Naive thymus-derived CD8-positive, alpha-beta T cell (primary cell): ENCODE measurements at regions not wholly inside any gene's neighbourhood (a gene's known extent, or its start where the extent isn't known, plus 50 kb on each side); places are given as distances from the start of the nearest gene placed in this dataset.

Experiments used
- ATAC-seq, 2 donors: fragments of 150-1000 bp; cut with Tn5 transposase in 1 of 2; sonication (Bioruptor Pico), chemical (Tn5 transposase) in 1 of 2; 1 replicate in 1 of 2; 2 replicates in 1 of 2; pipeline ENCODE4 v1.10.0; 2021; ENCODE audit warnings: mild to moderate bottlenecking in 2 of 2, moderate library complexity in 2 of 2
- POLR2A ChIA-PET: fragments of 350-600 bp; sonication (Branson Sonifier 250); formaldehyde crosslinking; loops from one replicate; lab custom pipeline; 2021; ENCODE audit warnings: antibody characterized with exemption; lab: Charles Lee
- DNase-seq, 10 donors: peaks; one replicate each; pipeline versions ENCODE4 v3.0.0 to v3.0.0-alpha.2; 2020 to 2022
- H3K27ac Mint-ChIP-seq, 10 donors: one replicate each; pipeline ENCODE4 v1.8.0; 2020 to 2022; ENCODE audit warnings: mild to moderate bottlenecking in 10 of 10, mixed read lengths in 10 of 10, moderate library complexity in 4 of 10, inconsistent platforms in 1 of 10
- H3K27me3 Mint-ChIP-seq, 5 donors: one replicate each; pipeline ENCODE4 v1.8.0; 2021 to 2022; ENCODE audit warnings: mixed read lengths in 5 of 5
- H3K36me3 Mint-ChIP-seq, 3 donors: one replicate each; pipeline ENCODE4 v1.8.0; 2020 to 2022; ENCODE audit warnings: mixed read lengths in 3 of 3, mild to moderate bottlenecking in 2 of 3, inconsistent platforms in 1 of 3
- H3K4me1 Mint-ChIP-seq, 4 donors: one replicate each; pipeline ENCODE4 v1.8.0; 2021 to 2022; ENCODE audit warnings: mixed read lengths in 4 of 4
- H3K4me3 Mint-ChIP-seq, 10 donors: one replicate each; pipeline ENCODE4 v1.8.0; 2020 to 2022; ENCODE audit warnings: mild to moderate bottlenecking in 10 of 10, mixed read lengths in 10 of 10, moderate library complexity in 6 of 10, inconsistent platforms in 1 of 10
- H3K9me3 Mint-ChIP-seq, 9 donors: one replicate each; pipeline ENCODE4 v1.8.0; 2020 to 2022; ENCODE audit warnings: mixed read lengths in 9 of 9, mild to moderate bottlenecking in 3 of 9, inconsistent platforms in 1 of 9, moderate library complexity in 1 of 9

DNA sequence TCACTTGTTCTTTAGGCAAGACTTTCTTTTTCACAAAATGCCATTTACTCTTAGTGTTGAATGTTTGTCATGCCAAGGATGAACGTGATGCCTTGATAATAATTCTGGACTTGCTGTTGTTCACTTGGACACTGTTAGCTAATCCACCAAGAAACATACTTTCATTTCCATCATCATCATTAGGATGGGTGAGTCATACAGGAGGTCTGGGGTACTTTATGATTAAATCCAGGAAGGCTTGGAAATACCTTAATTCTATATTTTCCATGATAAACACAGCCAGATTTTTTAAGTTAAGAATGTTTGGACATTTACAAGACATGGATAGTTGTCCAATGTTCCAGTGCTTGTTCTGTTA is 260.7 kb upstream of the GIMD1 start:
- POLR2A ChIA-PET: no interaction called here
- Mint-ChIP-seq H3K9me3 (peaks cover 0 to 19% (median 0%) of the 10 kb centered on the region in 9 donors), H3K27ac (no peak overlapping the region), H3K27me3 (peaks cover 0 to 3% (median 0%) of the 10 kb centered on the region in 5 donors), H3K4me1 (no peaks in the 10 kb centered on the region), H3K4me3 (no peak overlapping the region), H3K36me3 (no peaks in the 10 kb centered on the region)
- ATAC-seq (no peak), DNase-seq (no peak)

DNA sequence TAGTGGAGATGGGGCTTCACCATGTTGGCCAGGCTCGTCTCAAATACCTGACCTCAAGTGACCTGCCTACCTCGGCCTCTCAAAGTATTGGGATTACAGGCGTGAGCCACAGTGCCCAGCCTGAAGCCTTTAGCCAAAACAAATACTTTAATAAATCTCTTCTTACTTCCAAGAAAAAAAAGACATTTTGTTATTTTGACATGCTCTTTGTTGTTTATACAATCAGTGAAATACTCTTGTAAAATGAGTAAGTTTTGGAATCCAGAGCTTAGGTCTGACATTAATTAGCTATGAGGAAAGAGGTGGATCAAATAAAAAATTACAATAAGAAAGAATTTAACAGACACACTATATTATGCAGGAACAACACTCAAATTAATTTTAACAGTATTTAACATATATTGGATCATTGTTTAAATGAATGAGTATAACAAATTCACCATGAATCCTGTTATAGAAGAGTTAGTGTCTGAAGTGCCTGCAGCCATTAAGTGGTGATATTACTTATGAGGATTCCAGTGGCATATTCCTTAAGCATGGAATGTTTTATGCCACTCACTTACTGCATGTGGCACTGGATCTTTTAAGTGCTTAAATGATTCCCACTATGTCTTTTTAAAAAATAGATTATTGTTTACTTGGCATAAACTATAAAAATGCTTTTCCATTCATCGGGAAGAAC is 260.1 kb upstream of the GIMD1 start:
- peaks cover 0 to 19% (median 0%) of the 10 kb centered on the region in 9 donors for H3K9me3 Mint-ChIP-seq
- no peaks in the 10 kb centered on the region for H3K4me1 Mint-ChIP-seq
- POLR2A ChIA-PET: no interaction called here
- no peaks in the 10 kb centered on the region for H3K36me3 Mint-ChIP-seq
- H3K4me3 Mint-ChIP-seq: no peak overlapping the region
- ATAC-seq (no peak), DNase-seq (no peak)
- H3K27ac Mint-ChIP-seq: no peak overlapping the region
- H3K27me3 Mint-ChIP-seq: peaks cover 0 to 3% (median 0%) of the 10 kb centered on the region in 5 donors

DNA sequence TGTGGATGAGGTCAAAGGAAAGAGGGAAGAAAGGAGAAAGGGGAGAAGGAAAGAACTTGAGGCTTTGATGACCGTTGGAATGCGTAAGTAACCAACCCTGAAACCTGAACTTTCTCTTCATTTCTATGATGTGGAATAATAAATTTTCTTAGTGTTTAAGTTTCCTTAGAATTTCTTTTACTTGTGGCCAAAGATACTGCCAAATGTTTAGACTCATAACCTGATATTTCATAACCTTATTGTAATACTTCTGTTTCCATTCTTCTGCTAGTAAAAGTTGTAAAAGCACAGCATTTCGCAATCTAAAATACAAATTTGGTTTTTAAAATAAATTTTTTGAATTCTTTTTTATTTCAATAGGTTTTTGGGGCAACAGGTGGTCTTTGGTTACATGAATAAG is 258.5 kb upstream of the GIMD1 start:
- no peak for DNase-seq
- no peak for ATAC-seq
- no peaks in the 10 kb centered on the region for H3K4me1 Mint-ChIP-seq
- H3K9me3 Mint-ChIP-seq: peaks cover 0 to 14% (median 0%) of the 10 kb centered on the region in 9 donors
- no peak overlapping the region for H3K27ac Mint-ChIP-seq
- POLR2A ChIA-PET: no interaction called here
- H3K36me3 Mint-ChIP-seq: no peaks in the 10 kb centered on the region
- H3K4me3 Mint-ChIP-seq: no peak overlapping the region
- H3K27me3 Mint-ChIP-seq: peaks cover 0 to 3% (median 0%) of the 10 kb centered on the region in 5 donors

DNA sequence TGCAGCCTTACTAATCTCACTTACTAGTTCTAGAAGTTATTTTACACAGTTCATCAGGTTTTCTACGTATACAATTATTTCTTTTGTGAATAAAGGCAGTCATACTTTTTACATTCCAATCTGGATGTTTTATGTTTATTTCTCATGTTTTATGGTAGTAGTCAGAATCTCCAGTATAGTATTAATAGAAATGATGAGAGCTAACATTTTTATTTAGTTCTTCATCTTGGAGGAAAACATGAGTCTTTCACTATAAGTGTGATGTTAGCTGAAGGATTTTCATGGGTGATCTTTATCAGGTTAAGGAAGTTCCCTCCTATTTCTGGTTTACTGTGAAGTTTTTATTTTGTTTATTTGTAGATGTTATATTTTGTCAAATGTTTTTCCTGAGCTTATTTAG is 256.1 kb upstream of the GIMD1 start:
- no peaks in the 10 kb centered on the region for H3K4me1 Mint-ChIP-seq
- no peak overlapping the region for H3K4me3 Mint-ChIP-seq
- POLR2A ChIA-PET: no interaction called here
- peaks cover 0 to 10% (median 0%) of the 10 kb centered on the region in 9 donors for H3K9me3 Mint-ChIP-seq
- H3K27ac Mint-ChIP-seq: no peak overlapping the region
- no peak for DNase-seq
- ATAC-seq: no peak
- H3K27me3 Mint-ChIP-seq: no peaks in the 10 kb centered on the region
- H3K36me3 Mint-ChIP-seq: no peaks in the 10 kb centered on the region

DNA sequence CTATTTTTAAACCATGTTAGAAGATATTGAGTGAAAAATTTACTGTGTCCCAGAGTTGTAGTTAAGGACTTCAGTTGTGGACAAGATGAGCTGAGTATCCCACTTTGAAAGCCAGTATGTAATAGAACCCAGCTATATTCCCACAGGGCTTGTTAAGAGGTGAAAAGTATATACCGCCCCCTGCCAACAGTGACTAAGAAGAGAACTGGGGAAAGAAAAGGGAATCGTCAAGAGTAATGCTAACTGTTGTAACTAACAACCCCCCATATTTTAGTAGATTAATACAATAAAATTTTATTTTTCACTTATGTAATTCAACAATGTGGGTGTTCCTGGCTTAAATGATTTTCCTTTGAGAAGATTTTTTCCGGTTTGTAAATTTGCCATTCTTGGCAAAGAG is 250.4 kb upstream of the GIMD1 start:
- Mint-ChIP-seq H3K4me3 (no peak overlapping the region), H3K36me3 (no peaks in the 10 kb centered on the region), H3K4me1 (no peaks in the 10 kb centered on the region), H3K9me3 (peaks cover 0 to 7% (median 0%) of the 10 kb centered on the region in 9 donors), H3K27ac (no peak overlapping the region), H3K27me3 (peaks cover 0 to 2% (median 0%) of the 10 kb centered on the region in 5 donors)
- DNase-seq (no peak), ATAC-seq (no peak)
- POLR2A ChIA-PET: no interaction called here

DNA sequence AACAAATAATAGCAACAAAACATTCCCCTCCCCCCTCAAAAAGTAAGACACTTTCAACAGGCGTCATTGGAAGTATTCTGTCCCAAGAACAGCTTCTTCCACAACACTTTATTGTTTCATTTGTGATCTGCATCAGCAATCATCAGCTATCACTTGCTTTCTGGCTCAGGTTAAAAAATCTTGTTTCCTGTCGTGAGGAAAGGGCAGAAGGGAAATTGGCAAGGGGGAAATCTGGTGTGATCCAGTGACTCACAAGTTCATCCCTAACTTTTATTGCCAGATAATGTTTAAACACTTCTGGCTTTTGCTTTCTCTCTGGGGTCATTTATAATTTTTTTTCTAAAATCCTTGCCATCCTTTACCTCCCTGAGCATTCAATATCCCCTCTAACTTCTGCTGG is 247.4 kb upstream of the GIMD1 start:
- no peaks in the 10 kb centered on the region for H3K4me1 Mint-ChIP-seq
- ATAC-seq (no peak), DNase-seq (no peak)
- H3K36me3 Mint-ChIP-seq: no peaks in the 10 kb centered on the region
- POLR2A ChIA-PET: no interaction called here
- H3K4me3 Mint-ChIP-seq: no peak overlapping the region
- peaks cover 0 to 11% (median 2%) of the 10 kb centered on the region in 9 donors for H3K9me3 Mint-ChIP-seq
- H3K27ac Mint-ChIP-seq: no peak overlapping the region
- H3K27me3 Mint-ChIP-seq: peaks cover 0 to 3% (median 0%) of the 10 kb centered on the region in 5 donors

DNA sequence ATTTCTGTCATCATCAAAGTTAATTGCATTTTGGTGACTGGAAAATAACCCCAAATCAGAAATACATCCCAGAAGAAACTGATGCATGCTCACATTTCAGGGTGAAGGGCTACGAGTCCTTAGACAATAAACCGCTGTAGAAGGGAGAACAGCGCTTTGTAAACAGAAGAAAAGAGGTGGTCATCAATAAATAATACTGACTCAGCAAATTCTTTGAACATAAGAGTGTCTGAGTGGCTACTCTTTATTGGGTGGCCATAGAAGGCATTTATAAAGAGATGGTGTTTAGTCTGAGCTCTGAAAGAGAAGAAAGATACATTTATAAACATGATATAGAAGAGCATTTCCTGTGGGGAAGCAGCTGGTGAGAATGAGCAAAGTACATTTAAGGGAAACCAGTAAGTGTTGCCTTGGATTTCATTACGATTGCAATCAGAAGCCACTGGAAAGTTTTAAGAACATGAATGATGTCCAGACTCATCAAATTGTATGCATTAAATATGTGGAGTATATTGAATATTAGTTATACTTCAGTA is 246.9 kb upstream of the GIMD1 start:
- ATAC-seq (no peak), DNase-seq (no peak)
- Mint-ChIP-seq H3K36me3 (no peaks in the 10 kb centered on the region), H3K4me3 (no peak overlapping the region), H3K9me3 (peaks cover 0 to 11% (median 2%) of the 10 kb centered on the region in 9 donors), H3K27ac (no peak overlapping the region), H3K4me1 (no peaks in the 10 kb centered on the region), H3K27me3 (peaks cover 0 to 3% (median 0%) of the 10 kb centered on the region in 5 donors)
- POLR2A ChIA-PET: no interaction called here

DNA sequence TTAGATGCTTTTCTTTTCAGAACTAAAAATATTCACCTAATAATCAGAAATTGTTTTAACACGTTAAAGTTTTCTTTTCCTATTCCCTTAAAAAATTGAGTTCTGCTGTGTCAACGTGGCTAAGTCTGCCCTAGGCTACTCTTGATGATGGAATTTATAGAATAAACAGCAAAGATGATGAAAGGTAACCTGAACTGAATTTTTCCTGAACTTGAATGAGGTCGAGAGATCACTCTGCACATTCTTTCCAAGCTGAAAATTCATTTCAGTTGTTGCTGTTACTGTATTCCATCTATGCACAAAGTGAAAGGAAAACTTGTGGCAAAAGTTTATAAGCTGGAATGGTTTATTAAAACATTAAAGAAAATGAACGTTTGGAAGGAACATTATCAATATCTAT is 245.9 kb upstream of the GIMD1 start:
- H3K27ac Mint-ChIP-seq: no peak overlapping the region
- DNase-seq (no peak), ATAC-seq (no peak)
- peaks cover 0 to 2% (median 0%) of the 10 kb centered on the region in 5 donors for H3K27me3 Mint-ChIP-seq
- H3K36me3 Mint-ChIP-seq: no peaks in the 10 kb centered on the region
- no peaks in the 10 kb centered on the region for H3K4me1 Mint-ChIP-seq
- H3K9me3 Mint-ChIP-seq: peaks cover 0 to 7% (median 2%) of the 10 kb centered on the region in 9 donors
- no peak overlapping the region for H3K4me3 Mint-ChIP-seq
- POLR2A ChIA-PET: no interaction called here

DNA sequence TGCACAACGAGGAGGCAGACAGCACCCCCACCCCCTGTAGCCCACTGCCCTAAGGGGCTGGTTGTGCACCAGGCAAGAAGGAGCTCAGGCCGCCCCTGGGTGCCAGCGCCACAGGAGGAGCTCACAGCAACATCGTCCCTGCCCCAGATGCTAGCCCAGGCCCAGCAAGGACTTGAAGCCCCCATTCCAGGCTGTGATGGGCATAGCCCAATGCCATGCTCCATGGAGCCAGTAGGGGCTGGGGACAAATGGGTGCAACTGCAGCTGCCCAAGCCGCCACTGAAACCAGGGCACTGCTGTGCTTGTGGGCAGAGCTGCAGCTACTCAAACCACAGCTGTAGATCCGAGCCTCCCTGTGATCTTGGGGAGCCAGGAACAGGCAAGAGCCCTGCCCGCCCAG is 241.3 kb upstream of the GIMD1 start:
- Mint-ChIP-seq H3K9me3 (peaks cover 0 to 12% (median 2%) of the 10 kb centered on the region in 9 donors), H3K27me3 (peaks cover 0 to 2% (median 0%) of the 10 kb centered on the region in 5 donors), H3K27ac (no peak overlapping the region), H3K4me3 (no peak overlapping the region), H3K4me1 (no peaks in the 10 kb centered on the region), H3K36me3 (no peaks in the 10 kb centered on the region)
- no peak for DNase-seq
- POLR2A ChIA-PET: no interaction called here
- no peak for ATAC-seq

DNA sequence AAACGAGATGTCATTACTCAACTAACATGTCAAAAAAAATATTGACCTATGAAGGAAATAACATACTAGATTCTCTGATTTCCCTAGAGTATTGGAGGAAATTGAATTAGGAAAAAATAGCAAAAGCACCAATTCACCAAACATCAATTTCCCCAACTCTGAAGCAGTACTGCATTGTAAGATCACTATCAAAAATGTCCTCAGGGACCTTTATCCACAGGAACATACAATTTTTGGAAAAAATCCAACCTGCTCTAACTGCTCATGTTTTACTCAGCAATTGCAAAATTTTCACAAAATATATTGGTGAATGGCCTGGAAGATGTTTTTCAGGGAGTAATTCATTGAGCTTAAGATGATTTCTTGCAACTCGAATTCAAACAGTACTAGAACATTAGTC is 239.0 kb upstream of the GIMD1 start:
- H3K9me3 Mint-ChIP-seq: peaks cover 0 to 8% (median 0%) of the 10 kb centered on the region in 9 donors
- ATAC-seq (no peak), DNase-seq (no peak)
- H3K4me1 Mint-ChIP-seq: no peaks in the 10 kb centered on the region
- H3K36me3 Mint-ChIP-seq: no peaks in the 10 kb centered on the region
- no peak overlapping the region for H3K27ac Mint-ChIP-seq
- H3K4me3 Mint-ChIP-seq: no peak overlapping the region
- POLR2A ChIA-PET: no interaction called here
- H3K27me3 Mint-ChIP-seq: no peaks in the 10 kb centered on the region

DNA sequence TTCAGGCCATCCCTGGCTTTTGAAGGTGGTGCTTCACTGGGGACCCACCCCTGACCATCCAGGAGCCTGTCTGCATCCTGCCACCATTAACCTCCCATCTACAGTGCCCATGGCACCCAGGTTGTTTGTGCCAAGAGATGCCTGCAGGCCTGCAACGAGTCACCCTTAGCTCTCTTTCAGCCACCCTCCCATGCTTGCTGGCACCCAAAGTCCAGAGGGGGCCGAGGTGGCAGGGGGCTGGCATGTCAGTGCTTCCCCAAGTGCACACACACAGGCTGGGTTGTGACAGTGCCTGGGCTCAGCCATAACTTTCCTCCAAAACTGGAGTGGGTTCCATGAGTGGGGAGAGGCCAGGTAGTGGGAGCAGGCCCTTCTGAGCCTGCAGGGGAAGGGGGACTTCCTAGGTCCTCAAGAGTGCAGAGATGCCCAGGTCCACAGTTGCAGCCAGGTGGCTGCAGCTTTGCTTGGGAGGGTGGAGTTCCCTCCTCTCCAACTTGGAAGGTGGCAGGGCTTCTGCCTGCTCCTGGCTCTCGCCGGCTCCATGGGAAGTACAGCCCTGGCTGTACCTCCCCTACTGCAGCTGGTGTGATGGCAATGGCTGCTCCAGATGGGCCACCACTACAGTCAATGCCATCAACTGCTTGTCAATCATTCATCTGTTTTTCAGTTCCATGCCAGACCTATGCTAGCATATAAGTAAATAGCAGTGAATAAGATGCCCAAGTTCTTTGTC is 235.9 kb upstream of the GIMD1 start:
- POLR2A ChIA-PET: no interaction called here
- DNase-seq: no peak
- no peak for ATAC-seq
- Mint-ChIP-seq H3K27me3 (no peaks in the 10 kb centered on the region), H3K9me3 (peaks cover 0 to 8% (median 0%) of the 10 kb centered on the region in 9 donors), H3K36me3 (no peaks in the 10 kb centered on the region), H3K4me1 (no peaks in the 10 kb centered on the region), H3K27ac (no peak overlapping the region), H3K4me3 (no peak overlapping the region)

DNA sequence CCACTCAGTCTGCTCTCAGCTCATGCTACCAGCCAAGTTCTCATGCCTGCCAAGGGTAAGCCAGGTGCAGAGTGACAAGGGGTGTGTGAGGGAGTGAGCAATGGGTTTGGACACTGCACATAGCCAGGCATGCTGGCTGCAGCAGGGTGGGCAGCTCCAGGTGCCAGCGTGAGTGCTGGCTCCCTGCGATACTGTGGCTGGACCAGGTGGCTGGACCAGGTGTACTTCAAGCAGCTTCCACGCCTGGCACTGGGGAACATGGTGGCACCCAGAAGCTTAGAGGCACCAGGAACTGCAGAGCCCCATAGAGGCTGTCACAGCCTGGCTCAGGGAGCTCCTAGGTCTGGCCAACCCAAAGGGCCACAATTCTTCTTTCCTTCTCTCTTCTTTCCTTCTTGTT is 234.9 kb upstream of the GIMD1 start:
- ATAC-seq: no peak
- no peaks in the 10 kb centered on the region for H3K4me1 Mint-ChIP-seq
- POLR2A ChIA-PET: no interaction called here

DNA sequence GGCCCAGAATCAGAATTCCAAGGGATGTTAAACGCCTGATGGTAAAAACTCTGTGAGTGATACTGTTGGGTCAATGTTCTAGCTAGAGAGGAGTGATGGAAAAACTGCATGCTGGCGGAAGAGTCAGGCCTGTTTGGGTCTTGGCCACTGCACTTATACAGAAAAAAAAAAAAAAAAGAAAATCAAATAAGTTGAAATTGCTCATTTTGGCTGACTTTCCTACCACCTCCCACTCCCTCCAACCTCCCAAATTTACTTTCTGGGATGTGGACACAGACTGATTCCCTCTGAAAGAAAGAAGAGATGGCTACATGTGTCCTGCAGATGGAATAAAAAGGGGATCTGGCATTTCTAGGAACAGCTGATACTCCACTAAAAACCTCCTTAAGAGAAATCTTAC is 234.1 kb upstream of the GIMD1 start:
- Mint-ChIP-seq H3K27ac (no peak overlapping the region), H3K27me3 (no peaks in the 10 kb centered on the region), H3K9me3 (peaks cover 0 to 4% (median 0%) of the 10 kb centered on the region in 9 donors), H3K4me1 (no peaks in the 10 kb centered on the region), H3K36me3 (no peaks in the 10 kb centered on the region), H3K4me3 (no peak overlapping the region)
- POLR2A ChIA-PET: no interaction called here
- ATAC-seq (no peak), DNase-seq (no peak)

More for the DNA sequence above, 234.9 kb upstream of the GIMD1 start:
- Mint-ChIP-seq H3K27me3 (no peaks in the 10 kb centered on the region), H3K9me3 (peaks cover 0 to 8% (median 0%) of the 10 kb centered on the region in 9 donors), H3K27ac (no peak overlapping the region), H3K36me3 (no peaks in the 10 kb centered on the region), H3K4me3 (no peak overlapping the region)
- no peak for DNase-seq
